ENCODE measurements at regions not wholly inside any gene's neighbourhood (a gene's known extent, or its start where the extent isn't known, plus 50 kb on each side); places are given as distances from the start of the nearest gene placed in this dataset.

GRCh38 chr3:153680526-153680925 lies 440.7 kb upstream of the ARHGEF26 start:
- H3K27me3 Mint-ChIP-seq: no peaks in the 10 kb centered on the region
- H3K4me1 Mint-ChIP-seq: peaks cover 14% of the 10 kb centered on the region
- H3K4me3 Mint-ChIP-seq: no peak overlapping the region
- CTCF ChIA-PET: interaction anchor here (0.7 kb wide), 1 partner anchor 22 kb away, joined by 3 read pairs; no protein-coding TSS in a partner anchor
- H3K9me3 Mint-ChIP-seq (ENCODE audit: low read depth): peaks cover 9% of the 10 kb centered on the region
- no peaks in the 10 kb centered on the region for H3K36me3 Mint-ChIP-seq (ENCODE audit: low read depth)
- DNase-seq (no peak), ATAC-seq (peak; percentile 68)
- POLR2A ChIA-PET: no interaction called here
- no peak overlapping the region for H3K27ac Mint-ChIP-seq
- intact Hi-C loops (cut with DNase I, micrococcal nuclease): no loop called here

DNA sequence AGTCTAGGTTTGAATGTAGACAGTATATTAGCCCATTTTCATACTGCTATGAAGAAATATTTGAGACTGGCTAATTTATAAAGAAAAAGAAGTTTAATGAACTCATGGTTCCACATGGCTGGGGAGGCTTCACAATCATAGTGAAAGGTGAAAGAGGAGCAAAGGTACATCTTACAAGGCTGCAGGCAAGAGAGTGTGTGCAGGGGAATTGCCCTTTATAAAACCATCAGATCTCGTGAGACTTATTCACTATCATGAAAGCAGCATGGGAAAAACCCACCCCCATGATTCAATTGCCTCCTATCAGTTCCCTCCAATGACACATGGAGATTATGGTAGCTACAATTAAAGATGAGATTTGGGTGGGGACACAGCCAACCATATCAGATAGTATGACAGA lies 440.1 kb upstream of the ARHGEF26 start:
- no peaks in the 10 kb centered on the region for H3K27me3 Mint-ChIP-seq
- H3K9me3 Mint-ChIP-seq (ENCODE audit: low read depth): peaks cover 9% of the 10 kb centered on the region
- H3K36me3 Mint-ChIP-seq (ENCODE audit: low read depth): no peaks in the 10 kb centered on the region
- ChIA-PET POLR2A (no interaction called here), CTCF (interaction anchor here (0.7 kb wide), 1 partner anchor 22 kb away, joined by 3 read pairs; no protein-coding TSS in a partner anchor)
- peaks cover 14% of the 10 kb centered on the region for H3K4me1 Mint-ChIP-seq
- DNase-seq (no peak), ATAC-seq (peak; percentile 4)
- no peak overlapping the region for H3K4me3 Mint-ChIP-seq
- intact Hi-C loops (cut with DNase I, micrococcal nuclease): no loop called here
- H3K27ac Mint-ChIP-seq: no peak overlapping the region

DNA sequence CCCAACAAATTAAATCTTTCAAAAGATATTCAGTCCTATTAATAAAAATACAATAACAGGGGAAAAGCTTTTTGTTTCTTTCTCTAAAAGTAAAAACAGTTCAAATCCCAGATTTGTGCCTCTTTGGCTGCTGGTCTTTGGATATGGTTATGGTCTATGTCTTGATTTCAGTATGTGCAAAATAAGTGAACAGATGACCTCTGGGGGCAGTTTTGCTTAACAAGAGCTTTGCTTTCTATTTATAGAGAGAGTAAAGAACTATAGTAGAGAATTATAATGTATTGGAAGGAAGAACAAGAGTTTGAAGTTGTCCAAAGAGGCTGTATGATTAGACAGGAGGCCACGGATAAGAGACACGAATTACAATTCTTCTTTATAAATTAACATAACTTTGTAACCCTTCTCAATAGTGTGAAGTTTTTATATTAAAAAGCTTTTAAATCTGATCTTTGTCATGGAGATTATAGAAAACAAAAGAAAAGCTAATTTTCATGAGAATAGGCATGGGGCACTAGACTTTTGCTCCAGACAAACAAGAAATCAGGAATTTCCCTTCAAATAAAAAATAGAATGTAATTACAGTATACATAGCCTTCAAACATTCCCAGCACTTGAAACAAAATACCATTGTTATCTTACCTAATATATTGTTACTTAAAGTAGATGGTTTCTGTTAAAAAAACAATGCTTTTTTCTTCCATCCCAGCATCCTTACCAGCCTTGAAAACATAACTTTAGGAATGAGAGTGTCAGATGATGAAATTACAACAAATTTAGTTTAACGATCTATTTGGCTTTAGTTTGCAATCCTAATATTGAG lies 432.7 kb upstream of the ARHGEF26 start:
- POLR2A ChIA-PET: no interaction called here
- Mint-ChIP-seq H3K36me3 (ENCODE audit: low read depth) (no peaks in the 10 kb centered on the region), H3K27ac (no peak overlapping the region), H3K27me3 (no peaks in the 10 kb centered on the region), H3K9me3 (ENCODE audit: low read depth) (no peaks in the 10 kb centered on the region), H3K4me1 (peaks cover 5% of the 10 kb centered on the region), H3K4me3 (no peak overlapping the region)
- DNase-seq: no peak
- CTCF ChIA-PET: interaction anchor here (1.2 to 1.5 kb wide), 2 partner anchors 12 to 80 kb away, joined by 3 read pairs; no protein-coding TSS in a partner anchor
- ATAC-seq: no peak
- intact Hi-C loops (cut with DNase I, micrococcal nuclease): no loop called here

GRCh38 chr3:153693207-153693606 lies 428.0 kb upstream of the ARHGEF26 start:
- H3K9me3 Mint-ChIP-seq (ENCODE audit: low read depth): no peaks in the 10 kb centered on the region
- ChIA-PET POLR2A (no interaction called here), CTCF (interaction anchor here (0.6 kb wide), 1 partner anchor 293 kb away, joined by 3 read pairs; no protein-coding TSS in a partner anchor)
- no peak overlapping the region for H3K27ac Mint-ChIP-seq
- DNase-seq (no peak), ATAC-seq (peak; percentile 26)
- no peak overlapping the region for H3K4me3 Mint-ChIP-seq
- H3K4me1 Mint-ChIP-seq: peaks cover 5% of the 10 kb centered on the region
- no peaks in the 10 kb centered on the region for H3K27me3 Mint-ChIP-seq
- intact Hi-C loops (cut with DNase I, micrococcal nuclease): no loop called here
- no peaks in the 10 kb centered on the region for H3K36me3 Mint-ChIP-seq (ENCODE audit: low read depth)

DNA sequence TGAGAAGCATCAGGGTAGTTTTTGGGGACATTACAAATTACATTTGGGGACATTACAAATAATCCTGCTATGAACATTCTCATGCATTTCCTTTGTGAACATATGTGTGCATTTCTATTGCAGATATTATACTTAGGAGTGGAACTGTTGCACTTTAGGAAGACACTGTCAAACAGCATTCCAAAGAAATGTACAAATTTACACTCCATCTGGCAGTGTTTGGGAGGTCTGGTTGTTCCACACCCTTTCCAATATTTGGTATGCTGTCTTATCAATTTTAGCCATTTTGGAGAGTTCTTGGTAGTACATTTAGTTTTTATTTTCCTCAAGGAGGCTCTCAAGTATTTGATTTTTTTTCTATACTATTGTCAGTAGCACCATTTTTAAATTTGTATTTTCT lies 419.1 kb upstream of the ARHGEF26 start:
- CTCF ChIA-PET: no interaction called here
- intact Hi-C loops (cut with DNase I, micrococcal nuclease): no loop called here
- no peaks in the 10 kb centered on the region for H3K9me3 Mint-ChIP-seq (ENCODE audit: low read depth)
- POLR2A ChIA-PET: no interaction called here
- ATAC-seq (no peak), DNase-seq (no peak)
- no peaks in the 10 kb centered on the region for H3K36me3 Mint-ChIP-seq (ENCODE audit: low read depth)
- no peak overlapping the region for H3K4me3 Mint-ChIP-seq
- peaks cover 7% of the 10 kb centered on the region for H3K27me3 Mint-ChIP-seq
- H3K27ac Mint-ChIP-seq: no peak overlapping the region
- H3K4me1 Mint-ChIP-seq: no peaks in the 10 kb centered on the region

DNA sequence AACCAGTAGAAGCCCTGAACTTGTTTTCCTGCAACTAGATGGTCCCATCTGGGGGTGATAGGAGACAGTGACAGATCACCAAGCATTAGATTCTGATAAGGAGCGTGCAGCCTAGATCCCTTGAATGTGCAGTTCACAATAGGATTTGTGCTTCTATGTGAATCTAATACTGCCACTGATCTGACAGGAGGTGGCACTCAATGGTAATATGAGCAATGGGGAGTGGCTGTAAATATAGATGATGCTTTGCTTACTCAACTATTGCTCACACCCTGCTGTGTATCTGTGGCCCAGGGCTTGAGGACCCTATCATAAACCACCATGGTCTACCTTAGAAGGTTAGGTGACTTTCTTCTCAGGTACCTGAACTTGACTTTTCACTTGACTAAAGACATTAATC lies 417.1 kb upstream of the ARHGEF26 start:
- Mint-ChIP-seq H3K27me3 (peaks cover 7% of the 10 kb centered on the region), H3K36me3 (ENCODE audit: low read depth) (no peaks in the 10 kb centered on the region), H3K27ac (no peak overlapping the region), H3K9me3 (ENCODE audit: low read depth) (no peaks in the 10 kb centered on the region), H3K4me3 (no peak overlapping the region), H3K4me1 (no peaks in the 10 kb centered on the region)
- DNase-seq (no peak), ATAC-seq (no peak)
- intact Hi-C loops (cut with DNase I, micrococcal nuclease): no loop called here
- CTCF ChIA-PET: no interaction called here
- POLR2A ChIA-PET: no interaction called here

DNA sequence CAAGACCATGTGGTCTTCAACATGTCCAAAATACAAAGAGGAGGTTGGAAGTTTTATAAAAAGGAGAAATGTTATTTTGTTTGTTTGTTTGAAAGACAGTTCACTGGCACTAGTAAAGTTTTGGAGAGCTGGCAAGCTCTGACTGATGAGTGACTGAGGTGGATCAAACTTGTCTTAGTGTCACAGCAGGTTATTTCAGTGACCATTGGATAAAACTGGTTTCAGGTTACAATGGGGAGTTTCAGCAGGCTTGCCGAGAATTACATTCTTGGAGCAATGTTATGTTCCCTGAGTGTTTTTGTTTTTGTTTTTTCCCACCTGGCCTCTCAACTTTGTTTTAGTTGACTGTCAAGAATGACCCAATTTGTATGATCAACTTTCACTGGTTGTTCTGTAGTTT lies 414.5 kb upstream of the ARHGEF26 start:
- H3K4me3 Mint-ChIP-seq: no peak overlapping the region
- no peak overlapping the region for H3K27ac Mint-ChIP-seq
- H3K27me3 Mint-ChIP-seq: peaks cover 7% of the 10 kb centered on the region
- ChIA-PET POLR2A (no interaction called here), CTCF (no interaction called here)
- H3K9me3 Mint-ChIP-seq (ENCODE audit: low read depth): peaks cover 3% of the 10 kb centered on the region
- no peak for ATAC-seq
- no peaks in the 10 kb centered on the region for H3K4me1 Mint-ChIP-seq
- H3K36me3 Mint-ChIP-seq (ENCODE audit: low read depth): no peaks in the 10 kb centered on the region
- intact Hi-C loops (cut with DNase I, micrococcal nuclease): no loop called here
- no peak for DNase-seq

DNA sequence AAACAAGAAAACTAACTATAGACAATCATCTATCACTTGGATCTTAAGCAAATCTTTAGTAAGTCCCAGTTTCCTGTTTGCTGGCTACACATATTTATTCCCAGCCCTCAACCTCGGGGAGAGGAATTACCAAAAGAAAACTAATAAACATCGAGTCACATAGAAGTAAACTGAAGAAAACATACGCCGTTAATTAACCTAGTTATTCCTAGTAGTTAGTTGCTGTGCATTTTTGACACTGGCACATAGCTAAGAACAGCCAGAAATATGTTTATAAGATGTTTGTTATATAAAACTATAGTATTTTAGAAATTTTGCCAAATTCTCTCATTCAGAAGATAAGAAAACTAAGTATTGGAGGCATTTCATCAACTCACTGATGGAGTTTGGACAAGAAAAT lies 407.2 kb upstream of the ARHGEF26 start:
- ChIA-PET CTCF (no interaction called here), POLR2A (no interaction called here)
- Mint-ChIP-seq H3K9me3 (ENCODE audit: low read depth) (peaks cover 3% of the 10 kb centered on the region), H3K4me1 (no peaks in the 10 kb centered on the region), H3K36me3 (ENCODE audit: low read depth) (no peaks in the 10 kb centered on the region), H3K27ac (no peak overlapping the region), H3K4me3 (no peak overlapping the region), H3K27me3 (no peaks in the 10 kb centered on the region)
- no peak for DNase-seq
- intact Hi-C loops (cut with DNase I, micrococcal nuclease): no loop called here
- no peak for ATAC-seq

DNA sequence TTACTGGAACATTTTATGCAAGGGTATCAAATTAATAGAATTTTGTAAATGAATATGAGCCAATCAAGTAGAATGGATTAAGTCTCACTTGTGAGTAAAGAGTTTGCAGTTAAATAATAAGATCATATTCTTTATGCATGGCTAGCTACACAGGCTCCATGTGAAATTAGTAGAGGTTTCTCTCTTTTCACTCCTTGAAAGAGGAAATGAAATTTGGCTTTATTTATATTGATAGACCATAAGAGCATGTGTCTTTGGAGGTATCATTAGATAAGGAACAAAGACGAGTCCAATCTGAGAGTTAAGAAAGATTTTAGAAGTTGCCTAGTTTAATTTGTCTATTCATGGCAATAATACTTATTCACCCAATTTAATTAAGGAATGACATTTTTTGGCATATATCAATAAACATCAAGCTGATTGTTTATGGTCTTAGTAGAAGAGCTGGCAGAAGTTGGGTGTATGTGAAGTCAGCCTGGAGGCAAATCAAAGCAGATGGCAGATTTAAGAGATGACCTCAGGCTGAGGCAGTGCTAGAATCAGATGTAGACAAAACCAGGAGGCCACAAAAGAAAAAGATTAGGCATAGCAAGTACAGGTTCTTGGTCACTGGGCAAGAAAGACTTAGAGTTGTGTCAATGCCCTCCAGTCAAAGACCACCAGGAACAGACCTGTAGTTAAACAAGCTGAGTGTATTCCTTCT lies 406.5 kb upstream of the ARHGEF26 start:
- POLR2A ChIA-PET: no interaction called here

GRCh38 chr3:153722157-153722556 lies 399.0 kb upstream of the ARHGEF26 start:
- H3K4me3 Mint-ChIP-seq: no peak overlapping the region
- H3K27me3 Mint-ChIP-seq: peaks cover 5% of the 10 kb centered on the region
- CTCF ChIA-PET: interaction anchor here (0.7 kb wide), 1 partner anchor 107 kb away, joined by 3 read pairs; no protein-coding TSS in a partner anchor
- intact Hi-C loops (cut with DNase I, micrococcal nuclease): no loop called here
- H3K4me1 Mint-ChIP-seq: no peaks in the 10 kb centered on the region
- DNase-seq: no peak
- no peaks in the 10 kb centered on the region for H3K36me3 Mint-ChIP-seq (ENCODE audit: low read depth)
- H3K27ac Mint-ChIP-seq: no peak overlapping the region
- no peak for ATAC-seq
- POLR2A ChIA-PET: interaction anchor here (0.6 kb wide), 1 partner anchor 126 kb away, joined by 3 read pairs; no protein-coding TSS in a partner anchor
- H3K9me3 Mint-ChIP-seq (ENCODE audit: low read depth): no peaks in the 10 kb centered on the region

More for the DNA sequence above, 406.5 kb upstream of the ARHGEF26 start:
- intact Hi-C loops (cut with DNase I, micrococcal nuclease): no loop called here
- no peak for DNase-seq
- Mint-ChIP-seq H3K36me3 (ENCODE audit: low read depth) (no peaks in the 10 kb centered on the region), H3K4me1 (no peaks in the 10 kb centered on the region), H3K9me3 (ENCODE audit: low read depth) (peaks cover 3% of the 10 kb centered on the region), H3K27me3 (no peaks in the 10 kb centered on the region), H3K4me3 (no peak overlapping the region), H3K27ac (no peak overlapping the region)
- CTCF ChIA-PET: no interaction called here
- no peak for ATAC-seq

GRCh38 chr3:153731071-153731470 lies 390.1 kb upstream of the ARHGEF26 start:
- ATAC-seq (no peak), DNase-seq (no peak)
- H3K4me3 Mint-ChIP-seq: no peak overlapping the region
- intact Hi-C loops (cut with DNase I, micrococcal nuclease): no loop called here
- H3K9me3 Mint-ChIP-seq (ENCODE audit: low read depth): peaks cover 15% of the 10 kb centered on the region
- no peaks in the 10 kb centered on the region for H3K36me3 Mint-ChIP-seq (ENCODE audit: low read depth)
- POLR2A ChIA-PET: no interaction called here
- H3K27me3 Mint-ChIP-seq: peaks cover 4% of the 10 kb centered on the region
- H3K4me1 Mint-ChIP-seq: no peaks in the 10 kb centered on the region
- H3K27ac Mint-ChIP-seq: no peak overlapping the region
- CTCF ChIA-PET: no interaction called here

Measured in activated CD4-positive, alpha-beta T cell treated with anti-CD3 and anti-CD28 coated beads for 36 hours (primary cell).